Gastroesophageal sphincter (tissue), 2 donors: ENCODE measurements at regions not wholly inside any gene's neighbourhood (a gene's known extent, or its start where the extent isn't known, plus 50 kb on each side); places are given as distances from the start of the nearest gene placed in this dataset.

ENCODE experiments used
- EP300 ChIP-seq: sonication (generic); formaldehyde crosslinking; IDR thresholded peaks from one replicate; pipeline ENCODE4 v1.6.1; 2017; ENCODE audit warnings: antibody characterized with exemption, mild to moderate bottlenecking
- POLR2A ChIP-seq, 2 donors: fragments of 450-650 bp; IDR thresholded peaks; one replicate each; pipeline ENCODE4 v1.6.1; 2017; ENCODE audit warnings: antibody characterized with exemption in 2 of 2, mild to moderate bottlenecking in 2 of 2, moderate library complexity in 1 of 2
- POLR2AphosphoS5 ChIP-seq: sonication (generic); formaldehyde crosslinking; IDR thresholded peaks from one replicate; pipeline ENCODE4 v1.6.1; 2017; ENCODE audit warnings: antibody characterized with exemption

GRCh38 chr2:21944536-21944935 is 820.8 kb downstream of the TDRD15 start:
- TF ChIP-seq POLR2AphosphoS5, result no peak
- TF ChIP-seq POLR2A (IDR thresholded peaks at IDR 0.05), result no peak
- no peak for TF ChIP-seq EP300
